Renal cortex interstitium (tissue), 11 donors: ENCODE measurements at regions not wholly inside any gene's neighbourhood (a gene's known extent, or its start where the extent isn't known, plus 50 kb on each side); places are given as distances from the start of the nearest gene placed in this dataset.
"Not testable (repeated sequence)": the region's sequence is repeated elsewhere in the genome, so short reads cannot be mapped to it uniquely, and the experiment has no call there.

ENCODE experiments used
- DNase-seq, 11 donors: peaks; one replicate each; pipeline ENCODE4 v3.0.0-alpha.2; 2013; ENCODE audit warnings: low read depth in 9 of 11, low spot score in 4 of 11; ENCODE audit errors: extremely low read depth in 1 of 11

GRCh38 chr10:36030516-36030915 is 388.4 kb upstream of the FZD8 start:
- DNase-seq, result no peak

- no peak for DNase-seq
These were observed 384.7 kb upstream of the FZD8 start for GRCh38 chr10:36026656-36027390.

GRCh38 chr10:36026081-36026480 is 384.0 kb upstream of the FZD8 start:
- DNase-seq, result no peak

GRCh38 chr10:36023939-36024338 is 381.8 kb upstream of the FZD8 start:
- DNase-seq, result no peak

GRCh38 chr10:36021096-36021495 is 379.0 kb upstream of the FZD8 start:
- no peak for DNase-seq

- DNase-seq, result no peak
These were observed 377.7 kb upstream of the FZD8 start for GRCh38 chr10:36019749-36020148.

- DNase-seq, result no peak
These were observed 376.9 kb upstream of the FZD8 start for GRCh38 chr10:36018996-36019395.

- DNase-seq, result no peak
These were observed 375.0 kb upstream of the FZD8 start for GRCh38 chr10:36017137-36017536.

GRCh38 chr10:36007369-36007768 is 365.3 kb upstream of the FZD8 start:
- no peak for DNase-seq

- no peak for DNase-seq
These were observed 361.6 kb upstream of the FZD8 start for GRCh38 chr10:36003688-36004087.

GRCh38 chr10:36003031-36003600 is 361.0 kb upstream of the FZD8 start:
- no peak for DNase-seq

GRCh38 chr10:36002445-36002844 is 360.3 kb upstream of the FZD8 start:
- DNase-seq, result no peak

GRCh38 chr10:36000754-36001153 is 358.7 kb upstream of the FZD8 start:
- DNase-seq, result not testable (repeated sequence)

GRCh38 chr10:35998026-35998425 is 355.9 kb upstream of the FZD8 start:
- DNase-seq, result no peak

- no peak for DNase-seq
These were observed 353.4 kb upstream of the FZD8 start for GRCh38 chr10:35995485-35995884.

GRCh38 chr10:35993591-35994515 is 351.8 kb upstream of the FZD8 start:
- DNase-seq, result peak in 5 of 11 donors; percentile 5 to 24 (median 12)

GRCh38 chr10:35992107-35992506 is 350.0 kb upstream of the FZD8 start:
- DNase-seq, result no peak

- no peak for DNase-seq
These were observed 344.8 kb upstream of the FZD8 start for GRCh38 chr10:35986756-35987502.

GRCh38 chr10:35979116-35979515 is 337.0 kb upstream of the FZD8 start:
- no peak for DNase-seq
